BLaER1 treated with 17β-estradiol and CSF1 and Interleukin-3, amounts not matched to agents 10 nM and 100 nM (cell line): ENCODE measurements at regions not wholly inside any gene's neighbourhood (a gene's known extent, or its start where the extent isn't known, plus 50 kb on each side); places are given as distances from the start of the nearest gene placed in this dataset.

Experiments
- H3K27ac ChIP-seq, 11 experiments: shearing (Covaris generic); formaldehyde crosslinking; 2 replicates each; pipeline ENCODE4 v1.8.1; 2022
- H3K27me3 ChIP-seq, 11 experiments: shearing (Covaris generic); formaldehyde crosslinking; 2 replicates each; pipeline ENCODE4 v1.8.1; 2022
- H3K36me3 ChIP-seq, 11 experiments: shearing (Covaris generic); formaldehyde crosslinking; 2 replicates each; pipeline ENCODE4 v1.8.1; 2022
- H3K4me1 ChIP-seq, 10 experiments: shearing (Covaris generic); formaldehyde crosslinking; 2 replicates each; pipeline ENCODE4 v1.8.1; 2022
- H3K4me2 ChIP-seq, 11 experiments: shearing (Covaris generic); formaldehyde crosslinking; 2 replicates each; pipeline ENCODE4 v1.8.1; 2022
- H3K4me3 ChIP-seq, 10 experiments: shearing (Covaris generic); formaldehyde crosslinking; 2 replicates each; pipeline ENCODE4 v1.8.1; 2022
- H3K9ac ChIP-seq, 11 experiments: shearing (Covaris generic); formaldehyde crosslinking; 2 replicates each; pipeline ENCODE4 v1.8.1; 2022
- H3K9me3 ChIP-seq, 11 experiments: shearing (Covaris generic); formaldehyde crosslinking; replicated peaks in 1 of 11; 2 replicates each; pipeline ENCODE4 v1.8.1; 2022
- H4K20me1 ChIP-seq, 11 experiments: shearing (Covaris generic); formaldehyde crosslinking; 2 replicates each; pipeline ENCODE4 v1.8.1; 2022
- Cebpa-rat ChIP-seq, 11 experiments: shearing (Covaris generic); IDR thresholded peaks; 2 replicates each; pipeline ENCODE4 v1.8.1; 2022

- Histone ChIP-seq H3K27me3 (no peaks in the 10 kb centered on the region), H4K20me1 (no peaks in the 10 kb centered on the region), H3K9me3 (no peaks in the 10 kb centered on the region), H3K4me2 (no peak overlapping the region), H3K4me1 (no peaks in the 10 kb centered on the region), H3K27ac (no peak overlapping the region), H3K4me3 (no peak overlapping the region), H3K36me3 (no peaks in the 10 kb centered on the region), H3K9ac (no peak overlapping the region)
- no peak for TF ChIP-seq Cebpa-rat (IDR thresholded peaks at IDR 0.05)
Measured at GRCh38 chr7:41540601-41541000, 162.3 kb downstream of the INHBA start.

GRCh38 chr7:41538810-41539724 lies 163.8 kb downstream of the INHBA start:
- Histone ChIP-seq H3K4me2 (no peak overlapping the region), H3K27ac (no peak overlapping the region)
- TF ChIP-seq Cebpa-rat (IDR thresholded peaks at IDR 0.05): no peak

GRCh38 chr7:41536873-41537665 lies 165.8 kb downstream of the INHBA start:
- Histone ChIP-seq H3K27ac (no peak overlapping the region), H3K27me3 (no peaks in the 10 kb centered on the region), H3K36me3 (no peaks in the 10 kb centered on the region), H3K4me2 (no peak overlapping the region), H4K20me1 (no peaks in the 10 kb centered on the region), H3K9me3 (0 out of 22 replicates have a peak, but pooled peaks cover 0 to 7% (median 0%) of the 10 kb centered on the region in 11 experiments), H3K4me1 (no peaks in the 10 kb centered on the region), H3K9ac (no peak overlapping the region), H3K4me3 (no peak overlapping the region)
- no peak for TF ChIP-seq Cebpa-rat (IDR thresholded peaks at IDR 0.05)

More at GRCh38 chr7:41538810-41539724, 163.8 kb downstream of the INHBA start:
- Histone ChIP-seq H4K20me1 (no peaks in the 10 kb centered on the region), H3K4me1 (no peaks in the 10 kb centered on the region), H3K9me3 (0 out of 22 replicates have a peak, but pooled peaks cover 0 to 5% (median 0%) of the 10 kb centered on the region in 11 experiments), H3K27me3 (no peaks in the 10 kb centered on the region), H3K4me3 (no peak overlapping the region), H3K36me3 (no peaks in the 10 kb centered on the region), H3K9ac (no peak overlapping the region)

GRCh38 chr7:41536122-41536872 lies 166.6 kb downstream of the INHBA start:
- Histone ChIP-seq H3K27ac (no peak overlapping the region), H4K20me1 (no peaks in the 10 kb centered on the region), H3K9me3 (0 out of 22 replicates have a peak, but pooled peaks cover 0 to 7% (median 0%) of the 10 kb centered on the region in 11 experiments), H3K4me1 (no peaks in the 10 kb centered on the region), H3K4me3 (no peak overlapping the region), H3K36me3 (no peaks in the 10 kb centered on the region), H3K4me2 (no peak overlapping the region), H3K9ac (no peak overlapping the region), H3K27me3 (no peaks in the 10 kb centered on the region)
- no peak for TF ChIP-seq Cebpa-rat (IDR thresholded peaks at IDR 0.05)

- Histone ChIP-seq H3K4me2 (no peak overlapping the region), H4K20me1 (no peaks in the 10 kb centered on the region), H3K27ac (no peak overlapping the region), H3K36me3 (no peaks in the 10 kb centered on the region), H3K4me3 (no peak overlapping the region), H3K9ac (no peak overlapping the region), H3K9me3 (peaks cover 0 to 9% (median 3%) of the 10 kb centered on the region in 11 experiments; a peak in 12 of 22 replicates), H3K4me1 (no peaks in the 10 kb centered on the region), H3K27me3 (no peaks in the 10 kb centered on the region)
- TF ChIP-seq Cebpa-rat (IDR thresholded peaks at IDR 0.05): no peak
Measured at GRCh38 chr7:41529831-41530230, 173.1 kb downstream of the INHBA start.

GRCh38 chr7:41524876-41525275 lies 178.0 kb downstream of the INHBA start:
- Histone ChIP-seq H3K9me3 (peaks cover 26 to 36% (median 30%) of the 10 kb centered on the region in 11 experiments), H3K27ac (no peak overlapping the region), H3K4me2 (no peak overlapping the region), H4K20me1 (no peaks in the 10 kb centered on the region), H3K36me3 (no peaks in the 10 kb centered on the region), H3K4me3 (no peak overlapping the region), H3K27me3 (no peaks in the 10 kb centered on the region), H3K9ac (no peak overlapping the region), H3K4me1 (no peaks in the 10 kb centered on the region)
- no peak for TF ChIP-seq Cebpa-rat (IDR thresholded peaks at IDR 0.05)

- no peaks in the 10 kb centered on the region for H3K4me1 ChIP-seq
- no peak overlapping the region for H3K4me2 ChIP-seq
- H3K27ac ChIP-seq: no peak overlapping the region
- TF ChIP-seq Cebpa-rat (IDR thresholded peaks at IDR 0.05): no peak
- H4K20me1 ChIP-seq: no peaks in the 10 kb centered on the region
- no peak overlapping the region for H3K9ac ChIP-seq
- H3K4me3 ChIP-seq: no peak overlapping the region
- no peaks in the 10 kb centered on the region for H3K27me3 ChIP-seq
- H3K9me3 ChIP-seq: peaks cover 25 to 46% (median 36%) of the 10 kb centered on the region in 11 experiments
- H3K36me3 ChIP-seq: no peaks in the 10 kb centered on the region
Measured at GRCh38 chr7:41520445-41520844, 182.4 kb downstream of the INHBA start.

GRCh38 chr7:41517771-41518170 lies 185.1 kb downstream of the INHBA start:
- no peak overlapping the region for H3K4me2 ChIP-seq
- H3K9me3 ChIP-seq: peaks cover 7 to 28% (median 17%) of the 10 kb centered on the region in 11 experiments
- no peaks in the 10 kb centered on the region for H3K27me3 ChIP-seq
- H4K20me1 ChIP-seq: no peaks in the 10 kb centered on the region
- H3K4me3 ChIP-seq: no peak overlapping the region
- H3K36me3 ChIP-seq: no peaks in the 10 kb centered on the region
- no peak overlapping the region for H3K9ac ChIP-seq
- H3K27ac ChIP-seq: no peak overlapping the region
- no peaks in the 10 kb centered on the region for H3K4me1 ChIP-seq
- TF ChIP-seq Cebpa-rat (IDR thresholded peaks at IDR 0.05): no peak

- Histone ChIP-seq H3K4me2 (peak overlapping the region in 9 of 11 experiments; percentile 0 to 40 (median 30); a peak in 11 of 22 replicates), H3K27ac (no peak overlapping the region), H3K9ac (no peak overlapping the region), H3K4me3 (no peak overlapping the region), H4K20me1 (no peaks in the 10 kb centered on the region), H3K9me3 (no peaks in the 10 kb centered on the region), H3K4me1 (peaks cover 0 to 19% (median 13%) of the 10 kb centered on the region in 10 experiments; a peak in 14 of 20 replicates), H3K27me3 (no peaks in the 10 kb centered on the region), H3K36me3 (no peaks in the 10 kb centered on the region)
- TF ChIP-seq Cebpa-rat (IDR thresholded peaks at IDR 0.05): no peak
Measured at GRCh38 chr7:41508755-41509154, 194.1 kb downstream of the INHBA start.
